Loucy (cell line): ENCODE measurements at regions not wholly inside any gene's neighbourhood (a gene's known extent, or its start where the extent isn't known, plus 50 kb on each side); places are given as distances from the start of the nearest gene placed in this dataset.

Experiments used
- H2AFZ ChIP-seq: fragments of 200-600 bp; sonication (generic); 2 replicates; pipeline ENCODE4 v1.6.0; 2016; ENCODE audit warnings: antibody characterized with exemption, mild to moderate bottlenecking, low read length, moderate library complexity
- H3F3A ChIP-seq: fragments of 200-600 bp; 2 replicates; pipeline ENCODE4 v1.6.0; 2016; ENCODE audit warnings: antibody characterized with exemption, low read depth, mild to moderate bottlenecking
- H3K27me3 ChIP-seq: fragments of 200-600 bp; sonication (generic); 2 replicates; pipeline ENCODE4 v1.6.1; 2014; ENCODE audit warnings: low read length, mild to moderate bottlenecking; ENCODE audit not compliant: insufficient read depth, poor library complexity, severe bottlenecking
- H3K36me3 ChIP-seq: fragments of 200-600 bp; sonication (generic); 2 replicates; pipeline ENCODE4 v1.6.1; 2016; ENCODE audit warnings: low read length; ENCODE audit not compliant: insufficient read depth
- H3K4me1 ChIP-seq: fragments of 200-600 bp; sonication (generic); 2 replicates; pipeline ENCODE4 v1.5.1; 2014; ENCODE audit warnings: low read length, mild to moderate bottlenecking; ENCODE audit not compliant: insufficient read depth, poor library complexity, severe bottlenecking
- H3K4me2 ChIP-seq: fragments of 200-600 bp; sonication (generic); 2 replicates; pipeline ENCODE4 v1.6.0; 2014; ENCODE audit warnings: antibody characterized with exemption, low read length, low read depth, mild to moderate bottlenecking; ENCODE audit not compliant: poor library complexity, severe bottlenecking
- H3K4me3 ChIP-seq: fragments of 200-600 bp; sonication (generic); 2 replicates; pipeline ENCODE4 v1.5.1; 2014; ENCODE audit warnings: low read length, mild to moderate bottlenecking, mixed read lengths; ENCODE audit not compliant: poor library complexity, severe bottlenecking
- H3K79me2 ChIP-seq: fragments of 200-600 bp; sonication (generic); 2 replicates; pipeline ENCODE4 v1.6.1; 2014; ENCODE audit warnings: low read length; ENCODE audit not compliant: insufficient read depth
- H3K9ac ChIP-seq: fragments of 200-600 bp; sonication (generic); 2 replicates; pipeline ENCODE4 v1.6.0; 2014; ENCODE audit warnings: mild to moderate bottlenecking, low read depth, low read length, moderate library complexity; ENCODE audit not compliant: poor library complexity, severe bottlenecking
- H3K9me2 ChIP-seq: fragments of 200-600 bp; sonication (generic); replicated peaks from 2 replicates; pipeline ENCODE4 v1.6.1; 2016; ENCODE audit warnings: low read depth, low read length, mixed read lengths
- H3K9me3 ChIP-seq: fragments of 200-600 bp; sonication (generic); 2 replicates; pipeline ENCODE4 v1.6.1; 2014; ENCODE audit warnings: mild to moderate bottlenecking, antibody characterized with exemption, low read length, low read depth; ENCODE audit not compliant: insufficient read depth
- H4K20me1 ChIP-seq: fragments of 200-600 bp; sonication (generic); 2 replicates; pipeline ENCODE4 v1.6.0; 2014; ENCODE audit warnings: antibody characterized with exemption, low read length, mild to moderate bottlenecking; ENCODE audit not compliant: insufficient read depth, poor library complexity, severe bottlenecking
- CTCF ChIP-seq: fragments of 200-600 bp; sonication (generic); conservative IDR thresholded peaks from 2 replicates; pipeline ENCODE4 v1.5.1; 2014; ENCODE audit warnings: mild to moderate bottlenecking, antibody characterized with exemption, low read length
- EZH2phosphoT487 ChIP-seq: fragments of 200-600 bp; IDR thresholded peaks from 2 replicates; pipeline ENCODE4 v1.6.1; 2018; ENCODE audit warnings: antibody characterized with exemption, mild to moderate bottlenecking, moderate library complexity, borderline replicate concordance

DNA sequence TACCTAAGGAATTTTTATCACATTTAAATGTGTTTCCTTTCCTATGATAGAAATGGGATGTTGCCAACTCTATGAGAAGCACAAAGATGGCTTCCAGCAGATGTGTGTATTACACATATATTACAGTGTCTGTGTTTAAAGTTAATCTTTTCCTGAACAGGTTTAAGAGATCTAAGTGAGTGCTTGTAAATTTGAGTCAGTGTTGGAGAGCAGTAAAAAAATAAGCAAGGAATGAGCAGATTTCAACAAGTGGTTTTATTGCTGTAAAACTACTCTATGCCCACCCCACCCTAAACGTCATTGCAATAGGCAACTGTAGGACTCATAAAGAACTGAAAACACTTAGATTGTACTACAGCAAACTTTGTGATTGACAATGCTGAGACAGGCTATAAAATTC is 248.7 kb downstream of the KLF5 start:
- Histone ChIP-seq H4K20me1 (no peaks in the 10 kb centered on the region), H3F3A (no peaks in the 10 kb centered on the region), H3K9ac (no peak overlapping the region), H2AFZ (no peak overlapping the region), H3K4me3 (no peak overlapping the region), H3K79me2 (no peaks in the 10 kb centered on the region), H3K9me3 (no peaks in the 10 kb centered on the region), H3K9me2 (no peaks in the 10 kb centered on the region), H3K27me3 (no peaks in the 10 kb centered on the region), H3K36me3 (no peaks in the 10 kb centered on the region), H3K4me2 (no peak overlapping the region), H3K4me1 (no peaks in the 10 kb centered on the region)
- no peak for TF ChIP-seq CTCF
- TF ChIP-seq EZH2phosphoT487, result no peak

GRCh38 chr13:73306688-73307087 is 247.9 kb downstream of the KLF5 start:
- Histone ChIP-seq H3K4me1 (no peaks in the 10 kb centered on the region), H4K20me1 (no peaks in the 10 kb centered on the region), H3K36me3 (no peaks in the 10 kb centered on the region), H3K4me2 (no peak overlapping the region), H3K4me3 (no peak overlapping the region), H3K79me2 (no peaks in the 10 kb centered on the region), H3K9me3 (no peaks in the 10 kb centered on the region), H3K27me3 (no peaks in the 10 kb centered on the region), H3K9ac (no peak overlapping the region), H3F3A (no peaks in the 10 kb centered on the region), H2AFZ (no peak overlapping the region), H3K9me2 (no peaks in the 10 kb centered on the region)
- TF ChIP-seq EZH2phosphoT487 (no peak), CTCF (no peak)

GRCh38 chr13:73304442-73304841 is 245.6 kb downstream of the KLF5 start:
- H3K9me3 ChIP-seq, result no peaks in the 10 kb centered on the region
- H2AFZ ChIP-seq, result no peak overlapping the region
- H3K27me3 ChIP-seq, result no peaks in the 10 kb centered on the region
- no peaks in the 10 kb centered on the region for H3F3A ChIP-seq
- no peak overlapping the region for H3K4me3 ChIP-seq
- no peaks in the 10 kb centered on the region for H3K9me2 ChIP-seq
- TF ChIP-seq CTCF, result no peak
- TF ChIP-seq EZH2phosphoT487, result no peak
- no peaks in the 10 kb centered on the region for H3K4me1 ChIP-seq
- H3K9ac ChIP-seq, result no peak overlapping the region
- H4K20me1 ChIP-seq, result no peaks in the 10 kb centered on the region
- no peaks in the 10 kb centered on the region for H3K79me2 ChIP-seq
- H3K36me3 ChIP-seq, result no peaks in the 10 kb centered on the region
- no peak overlapping the region for H3K4me2 ChIP-seq
